Hepatocyte (in vitro differentiated cells): ENCODE measurements at regions not wholly inside any gene's neighbourhood (a gene's known extent, or its start where the extent isn't known, plus 50 kb on each side); places are given as distances from the start of the nearest gene placed in this dataset.

Source experiments
- DNase-seq: peaks from one replicate; pipeline ENCODE4 v3.0.0-alpha.2; 2016; ENCODE audit warnings: low spot score
- H2AFZ ChIP-seq: fragments of 200-600 bp; sonication (generic); 2 replicates; pipeline ENCODE4 v1.6.0; 2016; ENCODE audit warnings: antibody characterized with exemption, mild to moderate bottlenecking
- H3K27ac ChIP-seq: fragments of 200-600 bp; sonication (generic); 2 replicates; pipeline ENCODE4 v1.5.1; 2016; ENCODE audit warnings: mild to moderate bottlenecking
- H3K27me3 ChIP-seq: fragments of 200-600 bp; sonication (generic); 2 replicates; pipeline ENCODE4 v1.6.1; 2016
- H3K36me3 ChIP-seq: fragments of 200-600 bp; sonication (generic); replicated peaks from 2 replicates; pipeline ENCODE4 v1.5.1; 2016; ENCODE audit warnings: low read depth; ENCODE audit not compliant: insufficient read depth
- H3K4me1 ChIP-seq: fragments of 200-600 bp; sonication (generic); 2 replicates; pipeline ENCODE4 v1.5.1; 2016; ENCODE audit warnings: mild to moderate bottlenecking, moderate library complexity; ENCODE audit not compliant: insufficient read depth
- H3K4me2 ChIP-seq: fragments of 200-600 bp; sonication (generic); 2 replicates; pipeline ENCODE4 v1.6.0; 2016
- H3K4me3 ChIP-seq: fragments of 200-600 bp; sonication (generic); 2 replicates; pipeline ENCODE4 v1.5.1; 2016; ENCODE audit warnings: mild to moderate bottlenecking
- H3K79me2 ChIP-seq: fragments of 200-600 bp; sonication (generic); 2 replicates; pipeline ENCODE4 v1.6.0; 2017; ENCODE audit warnings: mild to moderate bottlenecking
- H3K9me2 ChIP-seq: fragments of 200-600 bp; sonication (generic); replicated peaks from 2 replicates; pipeline ENCODE4 v1.6.0; 2017; ENCODE audit warnings: mild to moderate bottlenecking; ENCODE audit not compliant: insufficient read depth
- H3K9me3 ChIP-seq: fragments of 200-600 bp; sonication (generic); 2 replicates; pipeline ENCODE4 v1.5.1; 2016; ENCODE audit warnings: low read depth, mild to moderate bottlenecking
- H4K20me1 ChIP-seq: fragments of 200-600 bp; sonication (generic); 2 replicates; pipeline ENCODE4 v1.6.0; 2016; ENCODE audit warnings: mild to moderate bottlenecking; ENCODE audit not compliant: insufficient read depth, poor library complexity, severe bottlenecking
- EZH2 ChIP-seq: fragments of 200-600 bp; sonication (generic); IDR thresholded peaks from 2 replicates; pipeline ENCODE4 v1.6.1; 2016; ENCODE audit warnings: antibody characterized with exemption, mild to moderate bottlenecking, borderline replicate concordance
- EZH2phosphoT487 ChIP-seq: fragments of 200-600 bp; sonication (generic); IDR thresholded peaks from one replicate; pipeline ENCODE4 v1.6.1; 2018; ENCODE audit warnings: antibody characterized with exemption, mild to moderate bottlenecking, low read depth, moderate library complexity; ENCODE audit not compliant: unreplicated experiment, severe bottlenecking
- WGBS: methylation state at CpG from one replicate; pipeline ENCODE4 v1.1.6; 2016; ENCODE audit warnings: low lambda C conversion rate; ENCODE audit errors: missing lambda C conversion rate; 5-methylcytosine and 5-hydroxymethylcytosine counted together
- TF ChIP-seq, protein P1 (sequence below): fragments of 200-600 bp; sonication (generic); IDR thresholded peaks from 2 replicates; pipeline ENCODE4 v1.5.1; 2016; ENCODE audit warnings: antibody characterized with exemption, mild to moderate bottlenecking; ENCODE audit not compliant: poor library complexity

DNA sequence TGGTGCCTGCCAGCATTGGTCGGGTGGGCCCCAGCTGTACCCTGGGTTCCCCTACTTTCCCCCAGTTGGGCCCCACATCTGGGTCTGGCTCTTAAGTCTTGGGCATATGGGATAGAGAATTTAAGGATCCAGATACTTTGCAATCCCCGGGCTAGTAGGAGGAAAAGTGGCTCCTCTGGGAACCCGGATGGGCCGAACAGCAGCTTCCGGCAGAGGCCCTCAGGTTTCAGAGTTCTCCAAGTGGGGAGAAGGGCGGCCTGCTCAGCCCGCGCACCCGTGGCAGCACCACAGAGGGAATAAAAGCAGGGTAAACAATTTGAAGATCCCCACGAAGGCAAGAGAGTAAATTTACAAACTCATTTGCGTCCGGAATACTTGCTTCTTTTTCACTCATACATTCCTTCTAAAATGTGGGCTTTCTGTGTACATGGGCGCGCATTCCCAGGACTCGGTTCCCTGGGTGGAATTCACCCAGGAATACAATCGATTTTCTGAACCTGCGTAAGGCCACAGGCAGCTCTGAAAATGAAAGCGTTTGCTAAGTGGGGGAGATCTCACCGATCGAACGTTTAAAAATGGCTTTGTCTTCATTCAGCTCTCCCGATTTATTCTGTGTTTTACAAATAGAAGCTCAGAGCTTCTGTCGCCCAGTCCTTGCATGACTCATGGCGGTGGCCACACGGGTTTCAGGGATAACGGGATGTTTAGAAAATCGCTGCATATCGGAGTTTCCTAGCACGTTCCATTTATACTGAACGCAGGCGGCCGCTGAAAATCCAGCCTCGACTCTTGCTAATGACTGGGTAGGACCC lies 74.0 kb upstream of the POLG start:
- no peak overlapping the region for H3K27ac ChIP-seq
- H3K9me3 ChIP-seq = no peaks in the 10 kb centered on the region
- H3K36me3 ChIP-seq = no peaks in the 10 kb centered on the region
- H3K27me3 ChIP-seq = peaks cover 100% of the 10 kb centered on the region
- H3K79me2 ChIP-seq = no peaks in the 10 kb centered on the region
- WGBS = 14% methylated on average over 33 of the region's 33 CpGs
- H3K9me2 ChIP-seq = no peaks in the 10 kb centered on the region
- TF ChIP-seq EZH2 = no peak
- no peak for TF ChIP-seq EZH2phosphoT487
- TF ChIP-seq, protein P1, sequence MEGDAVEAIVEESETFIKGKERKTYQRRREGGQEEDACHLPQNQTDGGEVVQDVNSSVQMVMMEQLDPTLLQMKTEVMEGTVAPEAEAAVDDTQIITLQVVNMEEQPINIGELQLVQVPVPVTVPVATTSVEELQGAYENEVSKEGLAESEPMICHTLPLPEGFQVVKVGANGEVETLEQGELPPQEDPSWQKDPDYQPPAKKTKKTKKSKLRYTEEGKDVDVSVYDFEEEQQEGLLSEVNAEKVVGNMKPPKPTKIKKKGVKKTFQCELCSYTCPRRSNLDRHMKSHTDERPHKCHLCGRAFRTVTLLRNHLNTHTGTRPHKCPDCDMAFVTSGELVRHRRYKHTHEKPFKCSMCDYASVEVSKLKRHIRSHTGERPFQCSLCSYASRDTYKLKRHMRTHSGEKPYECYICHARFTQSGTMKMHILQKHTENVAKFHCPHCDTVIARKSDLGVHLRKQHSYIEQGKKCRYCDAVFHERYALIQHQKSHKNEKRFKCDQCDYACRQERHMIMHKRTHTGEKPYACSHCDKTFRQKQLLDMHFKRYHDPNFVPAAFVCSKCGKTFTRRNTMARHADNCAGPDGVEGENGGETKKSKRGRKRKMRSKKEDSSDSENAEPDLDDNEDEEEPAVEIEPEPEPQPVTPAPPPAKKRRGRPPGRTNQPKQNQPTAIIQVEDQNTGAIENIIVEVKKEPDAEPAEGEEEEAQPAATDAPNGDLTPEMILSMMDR = no peak
- H4K20me1 ChIP-seq = no peaks in the 10 kb centered on the region
- peak overlapping the region; percentile 13 for H2AFZ ChIP-seq
- peak overlapping the region; percentile 63 for H3K4me2 ChIP-seq
- no peak overlapping the region for H3K4me3 ChIP-seq
- no peak for DNase-seq
- peaks cover 7% of the 10 kb centered on the region for H3K4me1 ChIP-seq

DNA sequence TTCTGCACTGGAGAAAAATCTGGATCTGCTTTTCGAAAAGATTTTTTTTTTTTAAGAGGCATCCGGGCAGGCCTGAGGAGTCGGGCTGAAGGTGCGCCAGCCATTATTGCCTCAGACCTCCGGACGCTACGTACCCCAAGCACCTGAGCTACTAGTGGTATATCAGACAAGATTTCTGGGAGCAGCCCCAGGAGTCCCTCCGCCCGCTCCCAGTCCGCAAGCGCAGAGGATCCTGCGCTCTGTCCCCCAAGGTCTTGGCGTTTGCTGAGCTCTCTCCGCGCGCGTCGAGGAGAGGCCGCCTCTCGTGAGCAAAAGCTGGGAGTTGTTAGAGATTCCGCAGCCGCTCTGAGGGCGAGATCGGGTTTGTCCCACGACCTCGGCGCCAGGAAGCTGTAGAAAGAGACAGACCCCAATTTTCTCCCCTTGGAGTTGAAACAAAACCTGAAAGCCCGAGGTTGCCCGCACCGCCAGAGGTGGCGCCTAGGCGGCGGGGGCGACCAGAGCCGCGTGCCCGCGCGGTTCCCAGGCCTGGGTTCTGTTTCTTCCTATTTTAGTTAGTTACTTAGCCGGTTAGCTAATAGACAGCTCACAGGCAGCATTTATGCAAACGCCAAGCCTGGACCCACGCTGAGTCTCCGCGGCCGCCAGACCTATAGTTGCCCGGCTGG lies 72.5 kb upstream of the POLG start:
- H3K4me2 ChIP-seq = peak overlapping the region; percentile 55
- H3K9me3 ChIP-seq = no peaks in the 10 kb centered on the region
- H3K27me3 ChIP-seq = peaks cover 100% of the 10 kb centered on the region
- 5% methylated on average over 46 of the region's 46 CpGs for WGBS
- TF ChIP-seq, protein P1 = peak; percentile 2
- no peak for TF ChIP-seq EZH2phosphoT487
- peak; percentile 96 for TF ChIP-seq EZH2
- H3K27ac ChIP-seq = no peak overlapping the region
- peaks cover 7% of the 10 kb centered on the region for H3K4me1 ChIP-seq
- H3K9me2 ChIP-seq = no peaks in the 10 kb centered on the region
- DNase-seq = no peak
- H3K4me3 ChIP-seq = no peak overlapping the region
- H2AFZ ChIP-seq = peak overlapping the region; percentile 26
- no peaks in the 10 kb centered on the region for H3K36me3 ChIP-seq
- H3K79me2 ChIP-seq = no peaks in the 10 kb centered on the region
- H4K20me1 ChIP-seq = no peaks in the 10 kb centered on the region

DNA sequence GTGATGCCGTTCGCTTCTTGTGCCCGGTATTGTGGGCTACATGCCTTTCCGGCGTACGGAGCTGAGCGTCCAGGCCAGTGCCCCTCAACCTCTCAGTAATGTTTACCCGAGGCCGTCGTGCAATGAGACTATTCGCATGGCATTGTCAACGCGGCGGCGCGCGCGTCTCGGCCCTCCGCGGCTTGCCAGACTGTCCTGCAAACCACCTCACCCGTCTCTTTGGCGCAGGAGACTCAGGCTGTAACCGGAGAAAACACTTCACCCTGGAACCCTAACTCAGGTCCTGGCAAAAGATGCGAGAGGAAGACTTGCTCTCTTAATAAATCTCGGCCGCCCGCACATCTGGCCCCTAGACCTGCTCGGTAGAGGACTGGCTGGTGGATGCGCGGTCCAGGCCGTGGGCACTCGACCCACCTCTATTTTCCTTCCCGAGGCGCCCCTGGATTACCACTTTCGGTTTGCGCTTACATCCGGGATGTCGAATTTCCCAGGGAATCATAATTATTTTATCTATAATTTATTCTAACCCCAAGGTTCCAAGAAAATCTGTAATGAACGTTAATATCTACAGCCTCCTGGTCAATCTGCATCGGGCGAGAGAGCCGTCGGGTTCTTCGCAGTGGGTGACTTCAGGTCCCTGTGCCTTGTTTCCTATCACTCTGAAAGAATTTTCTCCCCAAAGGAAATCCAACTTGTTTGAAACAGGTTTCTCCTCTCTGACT lies 71.8 kb upstream of the POLG start:
- Histone ChIP-seq H2AFZ (peak overlapping the region; percentile 26), H3K9me2 (no peaks in the 10 kb centered on the region), H3K4me1 (peaks cover 7% of the 10 kb centered on the region), H3K4me3 (no peak overlapping the region), H3K9me3 (no peaks in the 10 kb centered on the region), H3K27ac (no peak overlapping the region), H3K27me3 (peaks cover 99% of the 10 kb centered on the region), H4K20me1 (no peaks in the 10 kb centered on the region), H3K79me2 (no peaks in the 10 kb centered on the region), H3K4me2 (peak overlapping the region; percentile 55), H3K36me3 (no peaks in the 10 kb centered on the region)
- DNase-seq = no peak
- TF ChIP-seq, protein P1 = no peak
- TF ChIP-seq EZH2 = peak; percentile 51
- WGBS = 11% methylated on average over 45 of the region's 45 CpGs
